ENCODE measurements at regions not wholly inside any gene's neighbourhood (a gene's known extent, or its start where the extent isn't known, plus 50 kb on each side); places are given as distances from the start of the nearest gene placed in this dataset.

DNA sequence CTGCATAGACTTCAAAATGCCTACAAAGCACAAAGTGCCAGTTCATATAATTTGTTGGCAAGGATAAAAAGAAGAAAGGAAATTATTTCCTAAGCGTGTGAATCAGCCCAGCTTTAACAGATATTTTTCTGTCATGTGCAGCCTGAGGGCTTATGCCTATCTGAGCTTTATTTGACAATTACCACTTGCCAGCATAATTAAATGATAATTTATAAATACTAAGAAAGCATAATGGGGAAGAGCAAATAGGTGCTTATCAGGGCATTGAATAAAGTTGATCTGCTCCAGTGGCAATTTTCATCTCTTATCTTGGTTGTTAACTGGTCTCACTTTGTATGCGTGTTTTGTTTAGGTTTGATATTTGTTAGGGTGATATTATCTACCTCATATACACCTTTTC, 313.4 kb upstream of the DNAJC19 start:
- Histone ChIP-seq H2BK5ac (ENCODE audit: low read depth, low read length) (no peak overlapping the region), H2BK20ac (ENCODE audit: low read length) (no peak overlapping the region), H4K8ac (ENCODE audit: extremely low read depth, insufficient read depth, low read length) (no peak overlapping the region), H3K27ac (ENCODE audit: low read depth, low read length) (no peak overlapping the region), H3K14ac (ENCODE audit: insufficient read length) (no peak overlapping the region), H4K5ac (ENCODE audit: insufficient read length, low read depth, low read length) (no peak overlapping the region), H2AFZ (ENCODE audit: low read length) (no peak overlapping the region), H3K79me2 (ENCODE audit: control insufficient read depth in 1 of 2, insufficient read depth in 2 of 2, low read length in 2 of 2) (no peaks in the 10 kb centered on the region), H2BK120ac (replicated peaks; ENCODE audit: low read depth, low read length) (no peak overlapping the region), H2AK5ac (ENCODE audit: low read depth, low read length) (no peak overlapping the region), H3K9me3 (ENCODE audit: insufficient read depth in 2 of 2, low read depth in 1 of 2, low read length in 1 of 2) (no peaks in the 10 kb centered on the region), H2BK15ac (ENCODE audit: low read length) (no peak overlapping the region), H3K4ac (replicated peaks; ENCODE audit: insufficient read length, low read depth, low read length) (no peak overlapping the region), H3K56ac (replicated peaks; ENCODE audit: insufficient read length, low read depth, low read length) (no peak overlapping the region), H3K79me1 (ENCODE audit: low read depth, low read length) (no peaks in the 10 kb centered on the region), H3K4me3 (ENCODE audit: extremely low read depth in 1 of 4, insufficient read depth in 2 of 4, low read depth in 3 of 4, low read length in 4 of 4) (no peak overlapping the region), H3K18ac (ENCODE audit: extremely low read depth, low read length) (no peak overlapping the region), H3K4me2 (ENCODE audit: insufficient read depth in 1 of 2, low read depth in 2 of 2, low read length in 2 of 2) (no peak overlapping the region), H3K23me2 (ENCODE audit: low read depth, low read length) (no peaks in the 10 kb centered on the region; the same call in 1 of the 2 replicates), H3K9ac (replicated peaks in 1 of 4; ENCODE audit: extremely low read depth in 1 of 4, low read depth in 3 of 4, low read length in 3 of 4) (no peak overlapping the region), H2BK12ac (ENCODE audit: low read depth, low read length) (no peak overlapping the region), H4K20me1 (replicated peaks in 1 of 2; ENCODE audit: control insufficient read depth in 1 of 2, insufficient read depth in 2 of 2, low read length in 2 of 2) (no peaks in the 10 kb centered on the region), H4K91ac (replicated peaks; ENCODE audit: insufficient read length, low read length) (no peak overlapping the region), H3K36me3 (ENCODE audit: control insufficient read depth in 2 of 4, insufficient read depth in 4 of 4, low read length in 3 of 4) (no peaks in the 10 kb centered on the region), H3K4me1 (replicated peaks in 1 of 4; ENCODE audit: control insufficient read depth in 3 of 4, insufficient read depth in 4 of 4, low read length in 3 of 4) (no peaks in the 10 kb centered on the region), H3K27me3 (replicated peaks in 1 of 4; ENCODE audit: control insufficient read depth in 3 of 4, extremely low read depth in 1 of 4, insufficient read depth in 3 of 4, low read length in 3 of 4) (no peaks in the 10 kb centered on the region), H3K23ac (ENCODE audit: insufficient read length) (no peak overlapping the region)
- FAIRE-seq (no peak), DNase-seq (ENCODE audit: low read depth in 1 of 2, low spot score in 2 of 2) (no peak)
- ChIA-PET POLR2A (ENCODE audit: partially characterized antibody) (no interaction called here), CTCF (ENCODE audit: partially characterized antibody) (no interaction called here)
- TF ChIP-seq JUND (IDR thresholded peaks at IDR 0.05; ENCODE audit: low read length) (no peak), RXRA (IDR thresholded peaks at IDR 0.05; ENCODE audit: insufficient read depth, low read depth, low read length) (no peak), ASH2L (IDR thresholded peaks at IDR 0.05; ENCODE audit: low read length) (no peak), SAP30 (IDR thresholded peaks at IDR 0.05; ENCODE audit: insufficient read depth, insufficient replicate concordance, low read length) (no peak), BCL11A (IDR thresholded peaks at IDR 0.05; ENCODE audit: low read depth in 2 of 2, low read length in 2 of 2) (no peak), FOSL1 (IDR thresholded peaks at IDR 0.05; ENCODE audit: insufficient read depth, low read depth, low read length) (no peak), POU5F1 (IDR thresholded peaks at IDR 0.05; ENCODE audit: low read depth, low read length) (no peak), SIN3A (conservative IDR thresholded peaks at IDR 0.05 in 1 of 2, IDR thresholded peaks at IDR 0.05 in 1 of 2; ENCODE audit: low read depth in 1 of 2, low read length in 2 of 2) (no peak)
- TF ChIP-seq, protein P1, sequence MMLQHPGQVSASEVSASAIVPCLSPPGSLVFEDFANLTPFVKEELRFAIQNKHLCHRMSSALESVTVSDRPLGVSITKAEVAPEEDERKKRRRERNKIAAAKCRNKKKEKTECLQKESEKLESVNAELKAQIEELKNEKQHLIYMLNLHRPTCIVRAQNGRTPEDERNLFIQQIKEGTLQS (IDR thresholded peaks at IDR 0.05; ENCODE audit: insufficient read depth, low read depth, low read length), result no peak
- 96% methylated on average over 2 of the region's 2 CpGs; no CpG with 5 or more reads in 1 of the 2 experiments for WGBS, 2 experiments (ENCODE audit: extremely low coverage in 1 of 2, insufficient coverage in 1 of 2, insufficient read length in 1 of 2, insufficient replicate concordance in 2 of 2, low coverage in 1 of 2, low lambda C conversion rate in 2 of 2, missing lambda C conversion rate in 1 of 2)
